ENCODE measurements at regions not wholly inside any gene's neighbourhood (a gene's known extent, or its start where the extent isn't known, plus 50 kb on each side); places are given as distances from the start of the nearest gene placed in this dataset.
A peak's percentile ranks its signal among the peaks of the same experiment; 100 is the strongest.
"Not testable (repeated sequence)": the region's sequence is repeated elsewhere in the genome, so short reads cannot be mapped to it uniquely, and the experiment has no call there.

- no peak overlapping the region for H3K27ac ChIP-seq
- no peaks in the 10 kb centered on the region for H3K27me3 ChIP-seq (replicated peaks)
- DNase-seq = no peak
- in situ Hi-C loops (cut with HindIII; ENCODE audit: low pct_ligation_motif_present, low sequenced_read_pairs) = no loop called here
- no peak for TF ChIP-seq CTCF (IDR thresholded peaks at IDR 0.05; ENCODE audit: low read depth, low read length, missing control alignments)
- H3K4me3 ChIP-seq (ENCODE audit: low read depth, low read length) = no peak overlapping the region
- no peaks in the 10 kb centered on the region for H3K36me3 ChIP-seq (replicated peaks)
Measured at GRCh38 chr9:71515626-71516025, 252.7 kb downstream of the CEMIP2 start.

- TF ChIP-seq CTCF (IDR thresholded peaks at IDR 0.05; ENCODE audit: low read depth, low read length, missing control alignments) = no peak
- H3K27ac ChIP-seq = no peak overlapping the region
- no peak for DNase-seq
- H3K4me3 ChIP-seq (ENCODE audit: low read depth, low read length) = no peak overlapping the region
- H3K36me3 ChIP-seq (replicated peaks) = no peaks in the 10 kb centered on the region
- H3K27me3 ChIP-seq (replicated peaks) = no peaks in the 10 kb centered on the region
- in situ Hi-C loops (cut with HindIII; ENCODE audit: low pct_ligation_motif_present, low sequenced_read_pairs) = no loop called here
Measured at GRCh38 chr9:71515107-71515506, 253.2 kb downstream of the CEMIP2 start.

GRCh38 chr9:71514344-71514975 is 253.9 kb downstream of the CEMIP2 start:
- no peak overlapping the region for H3K4me3 ChIP-seq (ENCODE audit: low read depth, low read length)
- no peaks in the 10 kb centered on the region for H3K27me3 ChIP-seq (replicated peaks)
- DNase-seq = no peak
- H3K36me3 ChIP-seq (replicated peaks) = no peaks in the 10 kb centered on the region
- no peak for TF ChIP-seq CTCF (IDR thresholded peaks at IDR 0.05; ENCODE audit: low read depth, low read length, missing control alignments)
- no peak overlapping the region for H3K27ac ChIP-seq
- in situ Hi-C loops (cut with HindIII; ENCODE audit: low pct_ligation_motif_present, low sequenced_read_pairs) = no loop called here

- H3K36me3 ChIP-seq (replicated peaks) = no peaks in the 10 kb centered on the region
- in situ Hi-C loops (cut with HindIII; ENCODE audit: low pct_ligation_motif_present, low sequenced_read_pairs) = no loop called here
- no peak for DNase-seq
- no peak for TF ChIP-seq CTCF (IDR thresholded peaks at IDR 0.05; ENCODE audit: low read depth, low read length, missing control alignments)
- no peaks in the 10 kb centered on the region for H3K27me3 ChIP-seq (replicated peaks)
- no peak overlapping the region for H3K4me3 ChIP-seq (ENCODE audit: low read depth, low read length)
- no peak overlapping the region for H3K27ac ChIP-seq
Measured at GRCh38 chr9:71509054-71509453, 259.3 kb downstream of the CEMIP2 start.

- H3K36me3 ChIP-seq (replicated peaks); H3K4me3 ChIP-seq (ENCODE audit: low read depth, low read length); H3K27me3 ChIP-seq (replicated peaks); DNase-seq; H3K27ac ChIP-seq; in situ Hi-C loops (cut with HindIII; ENCODE audit: low pct_ligation_motif_present, low sequenced_read_pairs): not testable (repeated sequence)
Measured at GRCh38 chr9:71508141-71508540, 260.2 kb downstream of the CEMIP2 start.

GRCh38 chr9:71506821-71507220 is 261.5 kb downstream of the CEMIP2 start:
- no peak for TF ChIP-seq CTCF (IDR thresholded peaks at IDR 0.05; ENCODE audit: low read depth, low read length, missing control alignments)
- no peaks in the 10 kb centered on the region for H3K36me3 ChIP-seq (replicated peaks)
- in situ Hi-C loops (cut with HindIII; ENCODE audit: low pct_ligation_motif_present, low sequenced_read_pairs) = no loop called here
- DNase-seq = peak; percentile 18
- H3K27ac ChIP-seq = no peak overlapping the region
- H3K4me3 ChIP-seq (ENCODE audit: low read depth, low read length) = no peak overlapping the region
- H3K27me3 ChIP-seq (replicated peaks) = no peaks in the 10 kb centered on the region
